Esophagus squamous epithelium (tissue), 5 donors: ENCODE measurements at regions not wholly inside any gene's neighbourhood (a gene's known extent, or its start where the extent isn't known, plus 50 kb on each side); places are given as distances from the start of the nearest gene placed in this dataset.

Experiments
- DNase-seq: peaks from one replicate; lab custom pipeline; 2025; lab: John Stamatoyannopoulos, UW
- H3K27ac ChIP-seq, 4 donors: fragments of 200-600 bp; sonication (generic); one replicate each; pipeline ENCODE4 v1.5.1; 2016 to 2019; ENCODE audit warnings: mild to moderate bottlenecking in 1 of 4
- H3K27me3 ChIP-seq, 4 donors: fragments of 200-600 bp; sonication (generic); 1 replicate in 3 of 4; 2 replicates in 1 of 4; pipeline versions ENCODE4 v1.5.1 to v1.6.0; 2017 to 2021; ENCODE audit warnings: antibody characterized with exemption in 1 of 4
- H3K36me3 ChIP-seq, 3 donors: fragments of 200-600 bp; sonication (generic); one replicate each; pipeline ENCODE4 v1.5.1; 2016 to 2019
- H3K4me1 ChIP-seq, 3 donors: fragments of 200-600 bp; sonication (generic); one replicate each; pipeline ENCODE4 v1.5.1; 2017 to 2019
- H3K4me3 ChIP-seq, 4 donors: fragments of 200-600 bp; sonication (generic); 1 replicate in 3 of 4; 2 replicates in 1 of 4; pipeline ENCODE4 v1.5.1; 2016 to 2019; ENCODE audit warnings: mild to moderate bottlenecking in 2 of 4, moderate library complexity in 1 of 4
- H3K9me3 ChIP-seq, 3 donors: fragments of 200-600 bp; sonication (generic); one replicate each; pipeline ENCODE4 v1.5.1; 2016 to 2019
- POLR2A ChIP-seq, 4 donors: fragments of 450-650 bp; IDR thresholded peaks; one replicate each; pipeline ENCODE4 v1.6.1; 2017; ENCODE audit warnings: antibody characterized with exemption in 4 of 4, mild to moderate bottlenecking in 4 of 4, moderate library complexity in 3 of 4
- WGBS, 2 donors: methylation state at CpG; one replicate each; pipeline ENCODE4 v1.1.5; 2018; 5-methylcytosine and 5-hydroxymethylcytosine counted together
- intact Hi-C: fragments of 100-400 bp; cut with DNase I; formaldehyde crosslinking; loops from one replicate; pipeline ENCODE4 v1.15.0; 2022
- TF ChIP-seq, protein P1 (sequence below), 6 experiments: fragments of 450-650 bp in 4 of 6; fragments of 200-600 bp in 2 of 6; sonication (generic) in 2 of 6; IDR thresholded peaks; one replicate each; pipeline ENCODE4 v1.5.1; 2016 to 2019; ENCODE audit warnings: antibody characterized with exemption in 6 of 6, mild to moderate bottlenecking in 4 of 6, moderate library complexity in 4 of 6
- donor health status: DM: yes; HTN: yes; CAD: no.

DNA sequence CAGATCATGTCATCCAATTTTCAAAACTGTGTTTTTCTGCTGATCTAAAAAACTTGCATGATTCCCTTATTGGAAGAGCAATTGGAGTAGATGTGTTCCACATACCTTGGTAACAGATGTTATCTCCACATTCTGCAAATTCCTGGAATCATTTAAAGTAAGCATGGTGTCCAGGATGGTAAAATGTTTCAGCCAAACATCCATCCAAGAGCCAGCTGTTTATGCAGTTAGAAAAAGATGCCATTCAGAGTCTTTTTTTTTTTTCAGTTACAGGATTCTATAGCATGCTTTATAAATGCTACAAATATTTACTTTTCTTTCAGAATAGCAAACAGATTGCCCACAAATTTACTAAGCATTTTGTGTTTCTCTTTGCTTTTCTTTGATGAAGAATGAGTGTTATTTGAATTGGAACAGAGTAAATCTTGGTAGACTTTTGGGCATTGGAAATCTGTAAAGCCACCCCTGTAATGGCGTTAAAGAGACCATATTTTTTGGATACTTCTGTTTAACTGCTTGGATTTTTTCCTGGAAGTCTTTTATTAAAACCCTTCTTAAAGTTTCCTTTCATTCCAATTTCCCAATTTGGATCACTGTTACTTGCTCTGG, 149.8 kb downstream of the GNAT3 start:
- TF ChIP-seq POLR2A (IDR thresholded peaks at IDR 0.05), result no peak
- TF ChIP-seq, protein P1, sequence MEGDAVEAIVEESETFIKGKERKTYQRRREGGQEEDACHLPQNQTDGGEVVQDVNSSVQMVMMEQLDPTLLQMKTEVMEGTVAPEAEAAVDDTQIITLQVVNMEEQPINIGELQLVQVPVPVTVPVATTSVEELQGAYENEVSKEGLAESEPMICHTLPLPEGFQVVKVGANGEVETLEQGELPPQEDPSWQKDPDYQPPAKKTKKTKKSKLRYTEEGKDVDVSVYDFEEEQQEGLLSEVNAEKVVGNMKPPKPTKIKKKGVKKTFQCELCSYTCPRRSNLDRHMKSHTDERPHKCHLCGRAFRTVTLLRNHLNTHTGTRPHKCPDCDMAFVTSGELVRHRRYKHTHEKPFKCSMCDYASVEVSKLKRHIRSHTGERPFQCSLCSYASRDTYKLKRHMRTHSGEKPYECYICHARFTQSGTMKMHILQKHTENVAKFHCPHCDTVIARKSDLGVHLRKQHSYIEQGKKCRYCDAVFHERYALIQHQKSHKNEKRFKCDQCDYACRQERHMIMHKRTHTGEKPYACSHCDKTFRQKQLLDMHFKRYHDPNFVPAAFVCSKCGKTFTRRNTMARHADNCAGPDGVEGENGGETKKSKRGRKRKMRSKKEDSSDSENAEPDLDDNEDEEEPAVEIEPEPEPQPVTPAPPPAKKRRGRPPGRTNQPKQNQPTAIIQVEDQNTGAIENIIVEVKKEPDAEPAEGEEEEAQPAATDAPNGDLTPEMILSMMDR (IDR thresholded peaks at IDR 0.05), result no peak
- no peak overlapping the region for H3K4me3 ChIP-seq
- 73 to 82% methylated on average over 1 of the region's 1 CpG for WGBS, 2 donors
- H3K36me3 ChIP-seq, result no peaks in the 10 kb centered on the region
- H3K27me3 ChIP-seq, result no peaks in the 10 kb centered on the region
- H3K9me3 ChIP-seq, result no peaks in the 10 kb centered on the region
- H3K4me1 ChIP-seq, result no peaks in the 10 kb centered on the region
- intact Hi-C loops, result no loop called here
- no peak for DNase-seq
- H3K27ac ChIP-seq, result no peak overlapping the region

DNA sequence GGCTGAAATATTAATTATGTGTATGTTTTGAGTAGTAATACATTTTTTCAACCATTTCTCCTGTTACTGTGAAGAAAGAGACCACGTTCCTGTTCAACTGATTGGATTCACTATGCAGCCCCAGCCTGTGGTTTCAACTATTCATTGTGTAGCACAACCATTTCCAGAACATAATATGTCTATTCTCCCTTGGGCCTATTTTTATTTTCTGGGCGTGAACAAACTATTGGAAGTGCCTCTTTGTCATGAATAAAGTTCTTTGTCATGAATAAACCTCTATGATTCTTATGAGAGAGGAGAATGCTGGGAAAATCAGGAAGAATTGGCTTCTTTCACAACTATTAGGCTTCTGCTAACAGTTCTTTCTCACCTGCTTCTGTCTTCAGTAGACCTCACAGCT, 152.4 kb downstream of the GNAT3 start:
- no peak for TF ChIP-seq POLR2A (IDR thresholded peaks at IDR 0.05)
- TF ChIP-seq, protein P1 (IDR thresholded peaks at IDR 0.05), result no peak
- intact Hi-C loops, result no loop called here
- DNase-seq, result no peak
- WGBS, 2 donors, result 70 to 74% methylated on average over 2 of the region's 2 CpGs
- Histone ChIP-seq H3K4me1 (no peaks in the 10 kb centered on the region), H3K27ac (no peak overlapping the region), H3K27me3 (no peaks in the 10 kb centered on the region), H3K9me3 (no peaks in the 10 kb centered on the region), H3K36me3 (no peaks in the 10 kb centered on the region), H3K4me3 (no peak overlapping the region)

DNA sequence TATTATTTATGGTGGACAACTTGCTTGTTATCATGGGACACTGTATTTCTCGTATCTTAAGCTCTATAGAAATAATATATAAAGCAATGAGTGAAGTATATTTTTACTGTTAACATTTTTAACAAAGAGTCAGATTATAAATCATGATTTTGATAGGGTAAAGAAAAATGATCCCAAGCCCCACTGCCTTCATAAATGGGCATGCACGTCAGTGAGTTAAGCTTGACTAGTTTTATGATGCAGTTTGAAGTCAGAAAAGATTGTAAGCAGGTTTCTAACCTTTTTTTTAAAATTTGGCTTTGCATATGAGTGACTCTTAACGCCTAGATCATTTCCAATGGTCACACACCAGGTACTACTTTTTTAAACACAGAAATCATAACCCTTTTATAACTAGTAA, 152.8 kb downstream of the GNAT3 start:
- intact Hi-C loops, result no loop called here
- no peaks in the 10 kb centered on the region for H3K27me3 ChIP-seq
- no peaks in the 10 kb centered on the region for H3K4me1 ChIP-seq
- no peak for DNase-seq
- no peaks in the 10 kb centered on the region for H3K9me3 ChIP-seq
- no peak overlapping the region for H3K27ac ChIP-seq
- H3K36me3 ChIP-seq, result no peaks in the 10 kb centered on the region
- WGBS, 2 donors, result 69 to 86% methylated on average over 3 of the region's 3 CpGs
- H3K4me3 ChIP-seq, result no peak overlapping the region
- TF ChIP-seq, protein P1 (IDR thresholded peaks at IDR 0.05), result no peak
- no peak for TF ChIP-seq POLR2A (IDR thresholded peaks at IDR 0.05)

DNA sequence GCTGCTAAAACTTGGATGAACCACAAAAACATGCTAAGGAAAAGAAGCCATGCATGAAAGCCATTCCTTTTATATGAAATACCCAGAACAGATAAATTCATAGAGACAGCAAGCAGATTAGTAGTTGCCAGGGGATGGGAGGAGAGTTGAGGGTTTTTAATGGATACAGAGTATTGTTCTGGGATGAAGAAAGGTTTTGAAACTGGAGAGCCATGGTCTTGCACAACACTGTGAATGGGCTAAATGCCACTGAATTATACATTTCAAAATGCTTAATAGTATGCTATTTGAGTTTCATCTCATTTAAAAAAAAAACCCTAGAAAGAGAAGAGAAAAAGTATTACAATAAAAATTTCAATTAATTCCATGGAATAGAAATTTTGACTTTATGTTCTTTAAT, 154.3 kb downstream of the GNAT3 start:
- TF ChIP-seq POLR2A (IDR thresholded peaks at IDR 0.05), result no peak
- no peak for DNase-seq
- no peaks in the 10 kb centered on the region for H3K4me1 ChIP-seq
- H3K4me3 ChIP-seq, result no peak overlapping the region
- intact Hi-C loops, result no loop called here
- no peaks in the 10 kb centered on the region for H3K36me3 ChIP-seq
- no peak overlapping the region for H3K27ac ChIP-seq
- H3K9me3 ChIP-seq, result no peaks in the 10 kb centered on the region
- no peaks in the 10 kb centered on the region for H3K27me3 ChIP-seq

DNA sequence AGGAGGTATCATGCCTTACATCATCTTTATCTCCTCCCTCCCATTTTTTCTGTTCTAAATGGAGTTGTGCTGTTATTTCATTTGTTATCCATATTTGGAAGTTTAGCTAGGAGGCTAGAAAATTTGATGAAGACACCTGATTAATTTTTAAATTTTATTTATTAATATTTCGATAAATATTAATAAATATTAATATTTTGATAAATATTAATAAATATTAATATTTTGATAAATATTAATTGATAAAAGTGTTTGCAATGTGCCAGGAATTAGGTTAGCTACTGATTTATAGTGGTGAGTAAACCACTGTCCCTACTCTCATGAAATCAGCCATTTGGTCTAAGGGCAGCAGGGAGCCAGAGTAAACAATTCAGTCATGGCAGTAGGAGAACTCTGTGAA, 161.4 kb downstream of the GNAT3 start:
- WGBS, 2 donors, result 0 to 46% methylated on average over 1 of the region's 1 CpG

More for the DNA sequence above, 161.4 kb downstream of the GNAT3 start:
- Histone ChIP-seq H3K27ac (no peak overlapping the region), H3K36me3 (no peaks in the 10 kb centered on the region), H3K4me3 (no peak overlapping the region), H3K9me3 (no peaks in the 10 kb centered on the region), H3K27me3 (no peaks in the 10 kb centered on the region), H3K4me1 (peaks cover 0 to 12% (median 10%) of the 10 kb centered on the region in 3 donors)
- intact Hi-C loops, result no loop called here
- TF ChIP-seq POLR2A (IDR thresholded peaks at IDR 0.05), result no peak
- TF ChIP-seq, protein P1 (IDR thresholded peaks at IDR 0.05), result no peak
- no peak for DNase-seq
